Left ventricle myocardium inferior (tissue), 1 donor: ENCODE measurements at regions not wholly inside any gene's neighbourhood (a gene's known extent, or its start where the extent isn't known, plus 50 kb on each side); places are given as distances from the start of the nearest gene placed in this dataset.

Source experiments
- DNase-seq: peaks from one replicate; pipeline ENCODE4 v3.0.0-alpha.2; 2020
- H3K27ac ChIP-seq: fragments of 200-600 bp; replicated peaks from 2 replicates; pipeline ENCODE4 v1.8.0; 2021
- H3K27me3 ChIP-seq: fragments of 200-600 bp; 2 replicates; pipeline ENCODE4 v1.8.0; 2021; ENCODE audit warnings: low read depth
- H3K36me3 ChIP-seq: fragments of 200-600 bp; 2 replicates; pipeline ENCODE4 v1.8.0; 2021
- H3K4me1 ChIP-seq: fragments of 200-600 bp; 2 replicates; pipeline ENCODE4 v1.8.0; 2021
- H3K4me3 ChIP-seq: fragments of 200-600 bp; 2 replicates; pipeline ENCODE4 v1.8.0; 2021; ENCODE audit warnings: mild to moderate bottlenecking, moderate library complexity
- H3K9me3 ChIP-seq: fragments of 200-600 bp; replicated peaks from 2 replicates; pipeline ENCODE4 v1.8.0; 2021
- CTCF ChIP-seq: fragments of 200-600 bp; IDR thresholded peaks from 2 replicates; pipeline ENCODE4 v1.8.0; 2021; ENCODE audit warnings: antibody characterized with exemption, mild to moderate bottlenecking, borderline replicate concordance
- intact Hi-C: fragments of 100-400 bp; cut with micrococcal nuclease; formaldehyde crosslinking; loops from one replicate; pipeline ENCODE4 v1.11.0; 2022
- donor health status: DM: no; HTN: yes; CAD: no; lungs with severe emphysema.

- intact Hi-C loops = no loop called here
- no peak for TF ChIP-seq CTCF
- Histone ChIP-seq H3K27me3 (no peaks in the 10 kb centered on the region), H3K4me3 (no peak overlapping the region), H3K4me1 (peaks cover 47% of the 10 kb centered on the region), H3K9me3 (no peaks in the 10 kb centered on the region), H3K36me3 (no peaks in the 10 kb centered on the region), H3K27ac (peak overlapping the region; percentile 84)
- no peak for DNase-seq
These were observed 207.7 kb downstream of the SREK1 start for GRCh38 chr5:66351813-66352212.

- H3K9me3 ChIP-seq = no peaks in the 10 kb centered on the region
- no peak for DNase-seq
- H3K27ac ChIP-seq = peak overlapping the region; percentile 84
- intact Hi-C loops = no loop called here
- no peak for TF ChIP-seq CTCF
- peaks cover 45% of the 10 kb centered on the region for H3K4me1 ChIP-seq
- no peaks in the 10 kb centered on the region for H3K27me3 ChIP-seq
- no peaks in the 10 kb centered on the region for H3K36me3 ChIP-seq
- no peak overlapping the region for H3K4me3 ChIP-seq
These were observed 209.1 kb downstream of the SREK1 start for GRCh38 chr5:66353186-66353585.

GRCh38 chr5:66354422-66354821 is 210.3 kb downstream of the SREK1 start:
- no peak for TF ChIP-seq CTCF
- peaks cover 33% of the 10 kb centered on the region for H3K4me1 ChIP-seq
- no peak for DNase-seq
- no peaks in the 10 kb centered on the region for H3K27me3 ChIP-seq
- H3K27ac ChIP-seq = no peak overlapping the region
- no peak overlapping the region for H3K4me3 ChIP-seq
- intact Hi-C loops = no loop called here
- H3K36me3 ChIP-seq = no peaks in the 10 kb centered on the region
- no peaks in the 10 kb centered on the region for H3K9me3 ChIP-seq

- no peaks in the 10 kb centered on the region for H3K27me3 ChIP-seq
- intact Hi-C loops = no loop called here
- DNase-seq = no peak
- no peak for TF ChIP-seq CTCF
- peak overlapping the region; percentile 66 for H3K27ac ChIP-seq
- H3K9me3 ChIP-seq = no peaks in the 10 kb centered on the region
- no peak overlapping the region for H3K4me3 ChIP-seq
- peaks cover 40% of the 10 kb centered on the region for H3K4me1 ChIP-seq
- no peaks in the 10 kb centered on the region for H3K36me3 ChIP-seq
These were observed 212.0 kb downstream of the SREK1 start for GRCh38 chr5:66356011-66356565.

- Histone ChIP-seq H3K27me3 (no peaks in the 10 kb centered on the region), H3K27ac (peak overlapping the region; percentile 90), H3K4me3 (no peak overlapping the region), H3K4me1 (peaks cover 55% of the 10 kb centered on the region), H3K9me3 (no peaks in the 10 kb centered on the region), H3K36me3 (no peaks in the 10 kb centered on the region)
- TF ChIP-seq CTCF = no peak
- no peak for DNase-seq
- intact Hi-C loops = no loop called here
These were observed 214.6 kb downstream of the SREK1 start for GRCh38 chr5:66358741-66359140.
